Calu3 (cell line): ENCODE measurements at regions not wholly inside any gene's neighbourhood (a gene's known extent, or its start where the extent isn't known, plus 50 kb on each side); places are given as distances from the start of the nearest gene placed in this dataset.
A peak's percentile ranks its signal among the peaks of the same experiment; 100 is the strongest.

Experiments used
- BruUV-seq: library from RNA; stranded (reverse); fragments of 400-500 nt; replicated peaks from 2 replicates; lab custom pipeline; 2021; lab: Mats Ljungman, UMichigan
- CTCF ChIA-PET: fragments of 300-600 bp; sonication (Branson Sonifier 250); formaldehyde crosslinking; loops from one replicate; lab custom pipeline; 2022; ENCODE audit warnings: antibody characterized with exemption; lab: Charles Lee
- DNase-seq: peaks from one replicate; pipeline ENCODE4 v3.0.0; 2022
- H3K27ac Mint-ChIP-seq: one replicate; pipeline ENCODE4 v1.8.0; 2022; ENCODE audit warnings: mixed read lengths; ENCODE audit not compliant: unreplicated experiment
- H3K27me3 Mint-ChIP-seq: one replicate; pipeline ENCODE4 v1.8.0; 2022; ENCODE audit warnings: mixed read lengths; ENCODE audit not compliant: unreplicated experiment
- H3K36me3 Mint-ChIP-seq: one replicate; pipeline ENCODE4 v1.8.0; 2022; ENCODE audit warnings: mild to moderate bottlenecking, moderate library complexity, mixed read lengths; ENCODE audit not compliant: insufficient read depth, unreplicated experiment
- H3K4me1 Mint-ChIP-seq: one replicate; pipeline ENCODE4 v1.8.0; 2022; ENCODE audit warnings: mild to moderate bottlenecking, low read depth, mixed read lengths; ENCODE audit not compliant: unreplicated experiment
- H3K4me3 Mint-ChIP-seq: one replicate; pipeline ENCODE4 v1.8.0; 2022; ENCODE audit warnings: mild to moderate bottlenecking, low read depth, moderate library complexity, mixed read lengths; ENCODE audit not compliant: unreplicated experiment
- H3K9me3 Mint-ChIP-seq: one replicate; pipeline ENCODE4 v1.8.0; 2022; ENCODE audit warnings: low read depth, mixed read lengths; ENCODE audit not compliant: unreplicated experiment
- CTCF ChIP-seq: fragments of 200-600 bp; IDR thresholded peaks from one replicate; pipeline ENCODE4 v1.8.0; 2022; ENCODE audit warnings: antibody characterized with exemption; ENCODE audit not compliant: unreplicated experiment
- intact Hi-C: fragments of 100-400 bp; cut with micrococcal nuclease; formaldehyde crosslinking; loops from one replicate; pipeline ENCODE4 v1.10.0; 2022; ENCODE audit not compliant: unreplicated experiment

GRCh38 chr18:39799006-39799405 lies 2156.0 kb upstream of the PIK3C3 start:
- peak; percentile 28 for DNase-seq
- H3K36me3 Mint-ChIP-seq, result peaks cover 25% of the 10 kb centered on the region
- intact Hi-C loops, result loop anchor here (5.0 to 10.0 kb wide), 2 partner anchors 174 to 202 kb away; no protein-coding TSS in a partner anchor
- CTCF ChIA-PET, result interaction anchor here (0.6 to 0.7 kb wide), 3 partner anchors 16 to 494 kb away, joined by 3 to 5 read pairs (median 3); no protein-coding TSS in a partner anchor
- TF ChIP-seq CTCF, result no peak
- H3K27ac Mint-ChIP-seq, result peak overlapping the region; percentile 86
- BruUV-seq, result no TSS peak
- H3K4me3 Mint-ChIP-seq, result peak overlapping the region; percentile 96
- H3K27me3 Mint-ChIP-seq, result no peaks in the 10 kb centered on the region
- peaks cover 26% of the 10 kb centered on the region for H3K4me1 Mint-ChIP-seq
- peaks cover 2% of the 10 kb centered on the region for H3K9me3 Mint-ChIP-seq

DNA sequence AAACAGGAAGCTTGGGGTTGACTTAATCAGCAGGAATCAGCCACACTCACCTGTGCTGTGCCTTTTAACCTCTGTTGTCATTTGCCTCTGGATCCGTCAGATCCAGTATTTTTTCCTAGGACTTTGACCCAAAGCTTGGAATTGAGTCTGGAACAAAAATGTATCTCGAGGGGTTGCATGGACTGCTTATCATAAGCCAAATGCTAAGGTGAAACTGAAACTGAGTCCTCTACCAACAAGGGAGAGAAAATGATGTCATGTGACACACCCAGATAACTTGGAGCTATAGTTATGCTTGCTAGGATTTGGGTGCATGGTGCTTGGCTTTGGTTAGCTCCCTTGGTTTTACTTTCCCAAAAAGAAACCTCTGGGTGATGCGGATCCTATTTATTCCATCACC lies 2158.6 kb upstream of the PIK3C3 start:
- CTCF ChIA-PET, result no interaction called here
- Mint-ChIP-seq H3K36me3 (peaks cover 25% of the 10 kb centered on the region), H3K27ac (peak overlapping the region; percentile 36), H3K4me1 (peaks cover 37% of the 10 kb centered on the region), H3K9me3 (peaks cover 2% of the 10 kb centered on the region), H3K4me3 (peak overlapping the region; percentile 54), H3K27me3 (no peaks in the 10 kb centered on the region)
- no TSS peak for BruUV-seq
- DNase-seq, result no peak
- intact Hi-C loops, result loop anchor here (5.0 to 10.0 kb wide), 2 partner anchors 172 to 199 kb away; no protein-coding TSS in a partner anchor
- TF ChIP-seq CTCF, result no peak

GRCh38 chr18:39795350-39795749 lies 2159.7 kb upstream of the PIK3C3 start:
- intact Hi-C loops, result loop anchor here (5.0 to 10.0 kb wide), 2 partner anchors 171 to 198 kb away; no protein-coding TSS in a partner anchor
- H3K4me3 Mint-ChIP-seq, result peak overlapping the region; percentile 54
- CTCF ChIA-PET, result no interaction called here
- H3K36me3 Mint-ChIP-seq, result peaks cover 25% of the 10 kb centered on the region
- no peaks in the 10 kb centered on the region for H3K9me3 Mint-ChIP-seq
- no peaks in the 10 kb centered on the region for H3K27me3 Mint-ChIP-seq
- no peak for TF ChIP-seq CTCF
- DNase-seq, result no peak
- peak overlapping the region; percentile 81 for H3K27ac Mint-ChIP-seq
- peaks cover 31% of the 10 kb centered on the region for H3K4me1 Mint-ChIP-seq
- BruUV-seq, result no TSS peak

DNA sequence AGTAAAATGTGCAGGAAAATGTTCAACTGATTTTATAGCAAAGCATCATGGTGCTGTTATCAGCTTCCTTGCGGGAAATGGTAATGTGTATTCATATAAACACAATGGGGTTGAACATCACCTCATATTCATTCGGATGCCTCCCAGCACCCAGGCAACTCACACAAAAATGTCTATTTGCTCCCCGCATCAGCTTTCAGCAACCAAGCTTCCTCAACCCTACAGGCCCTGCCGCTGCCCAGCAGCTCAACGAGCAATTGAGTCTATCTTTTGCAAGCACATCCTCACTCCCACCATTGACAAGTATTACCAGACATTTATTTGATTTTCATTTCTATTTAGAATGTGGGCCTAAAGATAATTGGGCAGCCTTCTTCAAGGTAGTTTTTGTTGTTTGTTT lies 2161.4 kb upstream of the PIK3C3 start:
- Mint-ChIP-seq H3K4me1 (peaks cover 35% of the 10 kb centered on the region), H3K9me3 (no peaks in the 10 kb centered on the region), H3K27me3 (no peaks in the 10 kb centered on the region), H3K27ac (no peak overlapping the region), H3K36me3 (peaks cover 7% of the 10 kb centered on the region), H3K4me3 (no peak overlapping the region)
- intact Hi-C loops, result loop anchor here (10.0 kb wide), 1 partner anchor 169 kb away; no protein-coding TSS in a partner anchor
- BruUV-seq, result no TSS peak
- CTCF ChIA-PET, result no interaction called here
- TF ChIP-seq CTCF, result no peak
- DNase-seq, result no peak
